ENCODE measurements at regions not wholly inside any gene's neighbourhood (a gene's known extent, or its start where the extent isn't known, plus 50 kb on each side); places are given as distances from the start of the nearest gene placed in this dataset.

DNA sequence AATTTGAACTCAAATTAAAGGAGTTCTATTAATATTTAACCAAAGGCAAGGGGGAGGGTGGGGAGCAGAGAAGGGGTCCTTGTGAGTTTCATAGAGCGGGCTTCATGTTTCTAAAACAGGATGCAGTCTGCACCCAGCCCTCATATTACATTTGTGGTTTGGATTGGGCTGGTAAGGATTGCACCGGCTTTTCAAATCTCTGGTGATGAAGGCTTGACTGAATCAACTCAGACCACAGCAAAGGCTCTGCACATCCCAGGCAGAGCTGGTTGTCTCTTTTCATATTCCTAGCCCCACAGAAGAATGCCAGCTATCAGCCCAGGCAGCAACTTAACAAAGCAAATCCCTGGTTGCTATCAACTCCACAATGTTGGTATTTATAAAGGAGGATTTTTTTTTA lies 1221.4 kb downstream of the VRK1 start:
- Histone ChIP-seq H3K9me3 (no peaks in the 10 kb centered on the region), H3K4me1 (no peaks in the 10 kb centered on the region), H3K27ac (no peak overlapping the region), H3K27me3 (ENCODE audit: insufficient read depth in 3 of 3, low read length in 2 of 3) (peaks cover 0 to 3% (median 0%) of the 10 kb centered on the region in 3 donors), H3K4me3 (no peak overlapping the region), H3K36me3 (ENCODE audit: insufficient read depth in 1 of 2, low read depth in 1 of 2) (no peaks in the 10 kb centered on the region)
- 88 to 92% (median 92%) methylated on average over 2 of the region's 2 CpGs for WGBS, 3 donors
- TF ChIP-seq, protein P1, sequence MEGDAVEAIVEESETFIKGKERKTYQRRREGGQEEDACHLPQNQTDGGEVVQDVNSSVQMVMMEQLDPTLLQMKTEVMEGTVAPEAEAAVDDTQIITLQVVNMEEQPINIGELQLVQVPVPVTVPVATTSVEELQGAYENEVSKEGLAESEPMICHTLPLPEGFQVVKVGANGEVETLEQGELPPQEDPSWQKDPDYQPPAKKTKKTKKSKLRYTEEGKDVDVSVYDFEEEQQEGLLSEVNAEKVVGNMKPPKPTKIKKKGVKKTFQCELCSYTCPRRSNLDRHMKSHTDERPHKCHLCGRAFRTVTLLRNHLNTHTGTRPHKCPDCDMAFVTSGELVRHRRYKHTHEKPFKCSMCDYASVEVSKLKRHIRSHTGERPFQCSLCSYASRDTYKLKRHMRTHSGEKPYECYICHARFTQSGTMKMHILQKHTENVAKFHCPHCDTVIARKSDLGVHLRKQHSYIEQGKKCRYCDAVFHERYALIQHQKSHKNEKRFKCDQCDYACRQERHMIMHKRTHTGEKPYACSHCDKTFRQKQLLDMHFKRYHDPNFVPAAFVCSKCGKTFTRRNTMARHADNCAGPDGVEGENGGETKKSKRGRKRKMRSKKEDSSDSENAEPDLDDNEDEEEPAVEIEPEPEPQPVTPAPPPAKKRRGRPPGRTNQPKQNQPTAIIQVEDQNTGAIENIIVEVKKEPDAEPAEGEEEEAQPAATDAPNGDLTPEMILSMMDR (IDR thresholded peaks at IDR 0.05) = no peak
- DNase-seq (no peak), ATAC-seq (no peak)
- intact Hi-C loops (cut with DNase I) = no loop called here

DNA sequence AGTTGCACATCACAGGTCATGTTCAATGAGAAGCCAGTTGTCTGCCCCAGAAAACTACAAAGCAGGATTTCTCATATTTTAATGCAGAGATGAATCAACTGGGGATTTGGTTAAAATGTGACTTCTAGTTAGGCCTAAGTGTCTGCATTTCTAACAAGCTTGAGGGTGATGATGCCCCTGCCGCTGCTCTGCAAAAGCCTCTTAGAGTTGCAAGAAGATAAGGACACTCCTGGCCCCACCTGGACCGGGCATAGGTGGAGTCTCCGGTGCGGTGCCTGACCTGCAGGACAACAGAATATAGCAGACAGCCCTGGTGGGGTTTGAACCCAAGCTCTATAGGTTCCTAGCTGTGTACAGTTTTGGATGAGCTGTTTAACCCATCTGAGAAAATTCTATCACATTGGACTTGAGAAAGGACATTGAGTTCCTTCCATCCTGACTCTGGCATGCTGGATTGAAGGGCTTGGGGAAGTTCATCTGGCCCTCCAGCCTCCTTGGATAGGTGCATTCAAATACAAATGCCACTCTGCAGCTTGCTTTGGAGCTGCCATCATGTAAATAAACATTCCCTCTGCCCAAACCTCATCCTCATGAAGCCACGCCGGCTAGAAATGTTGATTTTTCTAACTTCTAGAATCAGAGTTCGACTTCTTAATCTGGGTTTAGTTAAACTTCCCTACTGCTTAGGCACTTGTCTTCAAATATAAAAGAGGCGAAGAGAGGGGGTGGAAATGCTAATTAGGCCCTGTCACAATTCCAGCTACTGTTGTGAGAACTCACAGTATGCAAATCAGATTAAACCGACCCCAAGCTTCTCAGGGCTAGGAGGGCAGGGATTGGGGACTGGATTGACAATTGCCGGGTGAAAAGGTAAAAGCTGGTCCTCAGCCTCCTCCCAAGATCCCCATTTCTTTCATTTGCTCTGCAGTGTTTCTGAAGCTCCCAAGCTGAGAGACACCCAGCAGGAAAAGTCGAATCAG lies 1225.6 kb downstream of the VRK1 start:
- no peaks in the 10 kb centered on the region for H3K36me3 ChIP-seq (ENCODE audit: insufficient read depth in 1 of 2, low read depth in 1 of 2)
- H3K4me3 ChIP-seq = no peak overlapping the region
- H3K4me1 ChIP-seq = no peaks in the 10 kb centered on the region
- no peak overlapping the region for H3K27ac ChIP-seq
- TF ChIP-seq, protein P1 (IDR thresholded peaks at IDR 0.05) = no peak
- no peak for ATAC-seq
- no peak for DNase-seq
- peaks cover 0 to 3% (median 0%) of the 10 kb centered on the region in 3 donors for H3K27me3 ChIP-seq (ENCODE audit: insufficient read depth in 3 of 3, low read length in 2 of 3)
- H3K9me3 ChIP-seq = no peaks in the 10 kb centered on the region
- intact Hi-C loops (cut with DNase I) = no loop called here
- WGBS, 3 donors = 56 to 69% (median 65%) methylated on average over 11 of the region's 11 CpGs

DNA sequence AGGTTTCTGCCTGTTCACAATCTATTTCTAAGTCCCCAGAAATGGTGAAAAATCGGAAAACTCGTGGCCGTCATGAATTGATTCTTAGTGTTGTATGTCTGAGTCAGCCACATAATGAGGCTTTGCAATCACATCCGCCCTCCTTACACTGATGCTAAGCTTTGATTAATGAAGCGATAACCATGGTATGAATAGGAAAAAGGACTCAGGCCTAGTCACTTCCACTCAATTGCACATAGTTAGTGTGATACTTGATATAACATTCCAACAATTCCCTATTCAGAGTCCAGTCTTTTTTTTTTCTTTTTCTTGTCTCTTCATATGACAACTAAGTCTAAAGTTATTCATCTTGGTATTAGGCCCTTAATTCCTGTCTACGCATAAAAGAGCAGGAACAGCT lies 1231.0 kb downstream of the VRK1 start:
- H3K4me1 ChIP-seq = no peaks in the 10 kb centered on the region
- H3K4me3 ChIP-seq = no peak overlapping the region
- H3K27me3 ChIP-seq (ENCODE audit: insufficient read depth in 3 of 3, low read length in 2 of 3) = no peaks in the 10 kb centered on the region
- H3K36me3 ChIP-seq (ENCODE audit: insufficient read depth in 1 of 2, low read depth in 1 of 2) = no peaks in the 10 kb centered on the region
- no peaks in the 10 kb centered on the region for H3K9me3 ChIP-seq
- DNase-seq (no peak), ATAC-seq (no peak)
- TF ChIP-seq, protein P1 (IDR thresholded peaks at IDR 0.05) = no peak
- intact Hi-C loops (cut with DNase I) = no loop called here
- 88 to 94% (median 93%) methylated on average over 6 of the region's 6 CpGs for WGBS, 3 donors
- no peak overlapping the region for H3K27ac ChIP-seq

DNA sequence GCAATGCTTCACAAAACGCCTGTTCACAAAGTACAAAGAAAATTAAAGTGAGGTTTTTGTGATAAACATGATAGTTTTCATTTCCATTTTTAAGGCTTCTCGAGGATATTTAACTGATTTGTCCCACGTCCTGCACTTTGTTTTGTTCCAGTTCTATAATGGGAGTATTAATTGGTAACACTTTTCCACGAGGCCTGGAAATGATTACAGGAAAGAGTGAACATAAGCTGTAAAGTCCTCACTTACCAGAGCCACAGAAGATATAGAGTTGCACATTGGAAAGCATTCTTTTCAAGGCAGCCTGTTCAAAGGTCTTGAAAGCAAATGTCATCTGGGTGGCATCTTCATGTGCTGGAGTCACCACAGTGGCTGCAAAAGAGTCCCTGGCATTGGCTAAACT lies 1236.6 kb downstream of the BCL11B start:
- no peak overlapping the region for H3K4me3 ChIP-seq
- DNase-seq (no peak), ATAC-seq (no peak)
- no peak overlapping the region for H3K27ac ChIP-seq
- intact Hi-C loops (cut with DNase I) = no loop called here
- no peaks in the 10 kb centered on the region for H3K4me1 ChIP-seq
- 42 to 59% (median 46%) methylated on average over 4 of the region's 4 CpGs for WGBS, 3 donors
- H3K36me3 ChIP-seq (ENCODE audit: insufficient read depth in 1 of 2, low read depth in 1 of 2) = no peaks in the 10 kb centered on the region
- TF ChIP-seq, protein P1 (IDR thresholded peaks at IDR 0.05) = no peak
- no peaks in the 10 kb centered on the region for H3K9me3 ChIP-seq
- H3K27me3 ChIP-seq (ENCODE audit: insufficient read depth in 3 of 3, low read length in 2 of 3) = no peaks in the 10 kb centered on the region

Measured in psoas muscle (tissue), 7 donors.